Transverse colon (tissue), 3 donors: ENCODE measurements at regions not wholly inside any gene's neighbourhood (a gene's known extent, or its start where the extent isn't known, plus 50 kb on each side); places are given as distances from the start of the nearest gene placed in this dataset.

ENCODE experiments used
- CTCF ChIP-seq, 5 experiments: fragments of 200-600 bp in 3 of 5; fragments of 450-650 bp in 2 of 5; sonication (generic) in 3 of 5; IDR thresholded peaks; 1 replicate in 2 of 5; 2 replicates in 3 of 5; pipeline ENCODE4 v1.5.1; 2016 to 2017; ENCODE audit warnings: antibody characterized with exemption in 5 of 5, inconsistent platforms in 3 of 5, mild to moderate bottlenecking in 2 of 5, moderate library complexity in 1 of 5
- POLR2A ChIP-seq: fragments of 450-650 bp; IDR thresholded peaks from one replicate; pipeline ENCODE4 v1.6.1; 2016; ENCODE audit warnings: antibody characterized with exemption, mild to moderate bottlenecking, moderate library complexity

- TF ChIP-seq CTCF (IDR thresholded peaks at IDR 0.05) (no peak), POLR2A (no peak)
Measured at GRCh38 chr15:87781959-87782625, 474.4 kb downstream of the NTRK3 start.
